ENCODE measurements at regions not wholly inside any gene's neighbourhood (a gene's known extent, or its start where the extent isn't known, plus 50 kb on each side); places are given as distances from the start of the nearest gene placed in this dataset.
A peak's percentile ranks its signal among the peaks of the same experiment; 100 is the strongest.

GRCh38 chr1:201775380-201775779, 53.6 kb upstream of the IPO9 start:
- Histone ChIP-seq H3K9me3 (peaks cover 0 to 19% (median 11%) of the 10 kb centered on the region in 11 donors), H3K36me3 (peaks cover 0 to 23% (median 3%) of the 10 kb centered on the region in 9 donors), H3K27ac (peak overlapping the region in 6 of 10 donors; percentile 2 to 84 (median 50)), H3K4me3 (no peak overlapping the region), H3K27me3 (no peaks in the 10 kb centered on the region), H3K4me1 (peaks cover 0 to 97% (median 72%) of the 10 kb centered on the region in 9 donors)
- 67 to 68% methylated on average over 3 of the region's 3 CpGs for WGBS, 2 donors
- DNase-seq (no peak), ATAC-seq (peak in 1 of 8 donors; percentile 30)
- intact Hi-C loops (cut with DNase I): loop anchor here in 1 of 10 donors (5.0 kb wide), 1 partner anchor 33 kb away; no protein-coding TSS in a partner anchor
- no peak for TF ChIP-seq CTCF (IDR thresholded peaks at IDR 0.05)

GRCh38 chr1:201778279-201779065, 50.5 kb upstream of the IPO9 start:
- no peak for TF ChIP-seq CTCF (IDR thresholded peaks at IDR 0.05)
- Histone ChIP-seq H3K36me3 (peaks cover 0 to 53% (median 34%) of the 10 kb centered on the region in 9 donors), H3K27ac (peak overlapping the region; percentile 2 to 84 (median 52)), H3K4me3 (no peak overlapping the region), H3K4me1 (peaks cover 0 to 93% (median 65%) of the 10 kb centered on the region in 9 donors), H3K27me3 (no peaks in the 10 kb centered on the region), H3K9me3 (no peaks in the 10 kb centered on the region)
- intact Hi-C loops (cut with DNase I): loop anchor here in 1 of 10 donors (5.0 kb wide), 1 partner anchor 36 kb away; no protein-coding TSS in a partner anchor
- WGBS, 2 donors: 49 to 52% methylated on average over 5 of the region's 5 CpGs
- DNase-seq (no peak), ATAC-seq (peak in 6 of 8 donors; percentile 35 to 62 (median 52))

Small RNAs in the stretch of these regions (microRNA-seq; reads per million reads assigned to microRNA genes)
- 0 reads per million in 2 donors for gene MIR5191

Data from heart right ventricle (tissue), 16 donors.